Neural cell (in vitro differentiated cells): ENCODE measurements at regions not wholly inside any gene's neighbourhood (a gene's known extent, or its start where the extent isn't known, plus 50 kb on each side); places are given as distances from the start of the nearest gene placed in this dataset.

Experiments
- H2AFZ ChIP-seq: fragments of 200-600, 300-800 bp; sonication (generic), shearing (Covaris generic); 2 replicates; pipeline ENCODE4 v1.6.0; 2014; ENCODE audit warnings: low read depth, mild to moderate bottlenecking, antibody characterized with exemption, low read length, moderate library complexity
- H3F3A ChIP-seq: fragments of 200-600 bp; shearing (Covaris generic); 2 replicates; pipeline ENCODE4 v1.6.1; 2016; ENCODE audit warnings: mild to moderate bottlenecking, moderate library complexity, mixed read lengths, antibody characterized with exemption, low read length; ENCODE audit not compliant: insufficient read depth, poor library complexity, severe bottlenecking
- H3K27ac ChIP-seq: fragments of 200-600, 300-800 bp; sonication (generic), shearing (Covaris generic); 2 replicates; pipeline ENCODE4 v1.5.1; 2014; ENCODE audit warnings: mild to moderate bottlenecking, low read length, moderate library complexity
- H3K27me3 ChIP-seq: fragments of 300-800, 200-600 bp; sonication (generic), shearing (Covaris generic); 2 replicates; pipeline ENCODE4 v1.6.0; 2014; ENCODE audit warnings: mild to moderate bottlenecking, low read depth, low read length, moderate library complexity; ENCODE audit not compliant: insufficient read depth
- H3K36me3 ChIP-seq: fragments of 300-800, 200-600 bp; sonication (generic), shearing (Covaris generic); 2 replicates; pipeline ENCODE4 v1.5.1; 2014; ENCODE audit warnings: mild to moderate bottlenecking, antibody characterized with exemption, low read length, moderate library complexity; ENCODE audit not compliant: insufficient read depth
- H3K4me2 ChIP-seq: fragments of 300-800, 200-600 bp; sonication (generic), shearing (Covaris generic); 2 replicates; pipeline ENCODE4 v1.6.0; 2014; ENCODE audit warnings: mild to moderate bottlenecking, low read length
- H3K4me3 ChIP-seq: fragments of 300-800, 200-600 bp; sonication (generic), shearing (Covaris generic); 2 replicates; pipeline ENCODE4 v1.5.1; 2014; ENCODE audit warnings: mild to moderate bottlenecking, low read length, moderate library complexity
- H3K79me2 ChIP-seq: fragments of 200-600 bp; shearing (Covaris generic); replicated peaks from 2 replicates; pipeline ENCODE4 v1.6.0; 2014; ENCODE audit warnings: mild to moderate bottlenecking, low read length, moderate library complexity; ENCODE audit not compliant: insufficient read depth
- H3K9ac ChIP-seq: fragments of 300-800, 200-600 bp; sonication (generic), shearing (Covaris generic); 2 replicates; pipeline ENCODE4 v1.6.1; 2016; ENCODE audit warnings: mild to moderate bottlenecking, low read length, mixed read lengths
- H3K9me2 ChIP-seq: fragments of 200-600 bp; shearing (Covaris generic); 2 replicates; pipeline ENCODE4 v1.6.1; 2016; ENCODE audit warnings: mild to moderate bottlenecking, low read length, mixed read lengths; ENCODE audit not compliant: insufficient read depth
- H3K9me3 ChIP-seq: fragments of 200-600, 300-800 bp; sonication (generic), shearing (Covaris generic); 2 replicates; pipeline ENCODE4 v1.6.1; 2016; ENCODE audit warnings: mild to moderate bottlenecking, mixed run types, low read length, moderate library complexity, mixed read lengths
- H4K20me1 ChIP-seq: fragments of 200-600 bp; shearing (Covaris generic); 2 replicates; pipeline ENCODE4 v1.6.1; 2016; ENCODE audit warnings: mild to moderate bottlenecking, mixed run types; ENCODE audit not compliant: insufficient read depth
- CTCF ChIP-seq: fragments of 450-650 bp; IDR thresholded peaks from 2 replicates; pipeline ENCODE4 v1.5.1; 2014; ENCODE audit warnings: antibody characterized with exemption, mild to moderate bottlenecking, moderate library complexity; ENCODE audit not compliant: poor library complexity, severe bottlenecking
- EP300 ChIP-seq: fragments of 450-650 bp; conservative IDR thresholded peaks from 2 replicates; pipeline ENCODE4 v1.6.1; 2014; ENCODE audit warnings: antibody characterized with exemption, mild to moderate bottlenecking, moderate library complexity; ENCODE audit not compliant: poor library complexity, severe bottlenecking
- EZH2 ChIP-seq: fragments of 200-600, 300-800 bp; shearing (Covaris generic), sonication (generic); IDR thresholded peaks from 2 replicates; pipeline ENCODE4 v1.6.1; 2014; ENCODE audit warnings: antibody characterized with exemption, low read length, borderline replicate concordance, mild to moderate bottlenecking; ENCODE audit not compliant: insufficient read depth, poor library complexity, severe bottlenecking
- MXI1 ChIP-seq: fragments of 450-650 bp; conservative IDR thresholded peaks from 2 replicates; pipeline ENCODE4 v1.6.1; 2014; ENCODE audit warnings: antibody characterized with exemption, mild to moderate bottlenecking; ENCODE audit not compliant: poor library complexity, severe bottlenecking
- POLR2AphosphoS5 ChIP-seq: IDR thresholded peaks from 2 replicates; pipeline ENCODE4 v1.6.1; 2012
- RAD21 ChIP-seq: fragments of 450-650 bp; conservative IDR thresholded peaks from 2 replicates; pipeline ENCODE4 v1.6.1; 2014; ENCODE audit warnings: antibody characterized with exemption, mild to moderate bottlenecking, moderate library complexity
- REST ChIP-seq: IDR thresholded peaks from 2 replicates; pipeline ENCODE4 v1.6.1; 2012; ENCODE audit warnings: borderline replicate concordance
- SMC3 ChIP-seq: fragments of 450-650 bp; conservative IDR thresholded peaks from 2 replicates; pipeline ENCODE4 v1.6.1; 2014; ENCODE audit warnings: antibody characterized with exemption, mild to moderate bottlenecking, moderate library complexity; ENCODE audit not compliant: poor library complexity
- TAF1 ChIP-seq: IDR thresholded peaks from 2 replicates; pipeline ENCODE4 v1.6.1; 2012; ENCODE audit warnings: low read depth

GRCh38 chr1:58158506-58159433 is 387.8 kb downstream of the OMA1 start:
- H3K9ac ChIP-seq = peak overlapping the region; percentile 11
- H2AFZ ChIP-seq = no peak overlapping the region
- H3K27me3 ChIP-seq = no peaks in the 10 kb centered on the region
- no peaks in the 10 kb centered on the region for H3K9me3 ChIP-seq
- no peak overlapping the region for H3K4me2 ChIP-seq
- no peaks in the 10 kb centered on the region for H3K36me3 ChIP-seq
- H4K20me1 ChIP-seq = no peaks in the 10 kb centered on the region
- no peaks in the 10 kb centered on the region for H3K9me2 ChIP-seq
- no peak for TF ChIP-seq REST
- TF ChIP-seq CTCF = peak; percentile 14
- peak overlapping the region; percentile 11 for H3K27ac ChIP-seq
- no peaks in the 10 kb centered on the region for H3K79me2 ChIP-seq
- H3K4me3 ChIP-seq = no peak overlapping the region
- H3F3A ChIP-seq = no peaks in the 10 kb centered on the region

GRCh38 chr1:58158016-58158415 is 388.5 kb downstream of the OMA1 start:
- TF ChIP-seq CTCF (no peak), TAF1 (no peak), POLR2AphosphoS5 (no peak), REST (no peak), EP300 (no peak), EZH2 (no peak), SMC3 (no peak), RAD21 (no peak), MXI1 (no peak)
- Histone ChIP-seq H3K9ac (no peak overlapping the region), H3F3A (no peaks in the 10 kb centered on the region), H3K36me3 (no peaks in the 10 kb centered on the region), H3K9me2 (no peaks in the 10 kb centered on the region), H3K79me2 (no peaks in the 10 kb centered on the region), H3K4me3 (no peak overlapping the region), H3K27me3 (no peaks in the 10 kb centered on the region), H3K4me2 (no peak overlapping the region), H2AFZ (no peak overlapping the region), H4K20me1 (no peaks in the 10 kb centered on the region), H3K9me3 (no peaks in the 10 kb centered on the region), H3K27ac (no peak overlapping the region)
